NCI-H2196 treated with DMSO at 0.1 percent for 48 hours (cell line): ENCODE measurements at regions not wholly inside any gene's neighbourhood (a gene's known extent, or its start where the extent isn't known, plus 50 kb on each side); places are given as distances from the start of the nearest gene placed in this dataset.

Source experiments
- DNase-seq: peaks from one replicate; lab custom pipeline; 2025; ENCODE audit not compliant: unreplicated experiment; lab: John Stamatoyannopoulos, UW

GRCh38 chr10:130801784-130802183, 509.7 kb downstream of the TCERG1L start:
- no peak for DNase-seq

GRCh38 chr10:130802301-130802700, 509.2 kb downstream of the TCERG1L start:
- no peak for DNase-seq

GRCh38 chr10:130804281-130804680, 507.2 kb downstream of the TCERG1L start:
- DNase-seq: no peak

GRCh38 chr10:130804778-130805634, 506.5 kb downstream of the TCERG1L start:
- DNase-seq: no peak

- no peak for DNase-seq
Measured at GRCh38 chr10:130805635-130806030, 505.9 kb downstream of the TCERG1L start.

GRCh38 chr10:130806426-130806825, 505.1 kb downstream of the TCERG1L start:
- no peak for DNase-seq

GRCh38 chr10:130807096-130807495, 504.4 kb downstream of the TCERG1L start:
- DNase-seq: no peak

GRCh38 chr10:130807721-130808120, 503.8 kb downstream of the TCERG1L start:
- no peak for DNase-seq

GRCh38 chr10:130808243-130808642, 503.3 kb downstream of the TCERG1L start:
- DNase-seq: no peak

- DNase-seq: no peak
Measured at GRCh38 chr10:130808686-130809085, 502.8 kb downstream of the TCERG1L start.

GRCh38 chr10:130809181-130809580, 502.3 kb downstream of the TCERG1L start:
- DNase-seq: no peak

GRCh38 chr10:130809761-130810515, 501.6 kb downstream of the TCERG1L start:
- DNase-seq: no peak

- DNase-seq: no peak
Measured at GRCh38 chr10:130810856-130811255, 500.7 kb downstream of the TCERG1L start.

GRCh38 chr10:130812381-130813148, 499.0 kb downstream of the TCERG1L start:
- DNase-seq: no peak

- DNase-seq: no peak
Measured at GRCh38 chr10:130814610-130815009, 496.9 kb downstream of the TCERG1L start.

- no peak for DNase-seq
Measured at GRCh38 chr10:130816116-130816901, 495.2 kb downstream of the TCERG1L start.

GRCh38 chr10:130817046-130817624, 494.4 kb downstream of the TCERG1L start:
- no peak for DNase-seq

- DNase-seq: no peak
Measured at GRCh38 chr10:130817674-130818073, 493.8 kb downstream of the TCERG1L start.

GRCh38 chr10:130820880-130821482, 490.5 kb downstream of the TCERG1L start:
- no peak for DNase-seq
